Neural cell (in vitro differentiated cells): ENCODE measurements at regions not wholly inside any gene's neighbourhood (a gene's known extent, or its start where the extent isn't known, plus 50 kb on each side); places are given as distances from the start of the nearest gene placed in this dataset.
"Not testable (repeated sequence)": the region's sequence is repeated elsewhere in the genome, so short reads cannot be mapped to it uniquely, and the experiment has no call there.

Source experiments
- H2AFZ ChIP-seq: fragments of 200-600, 300-800 bp; sonication (generic), shearing (Covaris generic); 2 replicates; pipeline ENCODE4 v1.6.0; 2014; ENCODE audit warnings: low read depth, mild to moderate bottlenecking, antibody characterized with exemption, low read length, moderate library complexity
- H3F3A ChIP-seq: fragments of 200-600 bp; shearing (Covaris generic); 2 replicates; pipeline ENCODE4 v1.6.1; 2016; ENCODE audit warnings: mild to moderate bottlenecking, moderate library complexity, mixed read lengths, antibody characterized with exemption, low read length; ENCODE audit not compliant: insufficient read depth, poor library complexity, severe bottlenecking
- H3K27ac ChIP-seq: fragments of 200-600, 300-800 bp; sonication (generic), shearing (Covaris generic); 2 replicates; pipeline ENCODE4 v1.5.1; 2014; ENCODE audit warnings: mild to moderate bottlenecking, low read length, moderate library complexity
- H3K27me3 ChIP-seq: fragments of 300-800, 200-600 bp; sonication (generic), shearing (Covaris generic); 2 replicates; pipeline ENCODE4 v1.6.0; 2014; ENCODE audit warnings: mild to moderate bottlenecking, low read depth, low read length, moderate library complexity; ENCODE audit not compliant: insufficient read depth
- H3K36me3 ChIP-seq: fragments of 300-800, 200-600 bp; sonication (generic), shearing (Covaris generic); 2 replicates; pipeline ENCODE4 v1.5.1; 2014; ENCODE audit warnings: mild to moderate bottlenecking, antibody characterized with exemption, low read length, moderate library complexity; ENCODE audit not compliant: insufficient read depth
- H3K4me2 ChIP-seq: fragments of 300-800, 200-600 bp; sonication (generic), shearing (Covaris generic); 2 replicates; pipeline ENCODE4 v1.6.0; 2014; ENCODE audit warnings: mild to moderate bottlenecking, low read length
- H3K4me3 ChIP-seq: fragments of 300-800, 200-600 bp; sonication (generic), shearing (Covaris generic); 2 replicates; pipeline ENCODE4 v1.5.1; 2014; ENCODE audit warnings: mild to moderate bottlenecking, low read length, moderate library complexity
- H3K79me2 ChIP-seq: fragments of 200-600 bp; shearing (Covaris generic); replicated peaks from 2 replicates; pipeline ENCODE4 v1.6.0; 2014; ENCODE audit warnings: mild to moderate bottlenecking, low read length, moderate library complexity; ENCODE audit not compliant: insufficient read depth
- H3K9ac ChIP-seq: fragments of 300-800, 200-600 bp; sonication (generic), shearing (Covaris generic); 2 replicates; pipeline ENCODE4 v1.6.1; 2016; ENCODE audit warnings: mild to moderate bottlenecking, low read length, mixed read lengths
- H3K9me2 ChIP-seq: fragments of 200-600 bp; shearing (Covaris generic); 2 replicates; pipeline ENCODE4 v1.6.1; 2016; ENCODE audit warnings: mild to moderate bottlenecking, low read length, mixed read lengths; ENCODE audit not compliant: insufficient read depth
- H3K9me3 ChIP-seq: fragments of 200-600, 300-800 bp; sonication (generic), shearing (Covaris generic); 2 replicates; pipeline ENCODE4 v1.6.1; 2016; ENCODE audit warnings: mild to moderate bottlenecking, mixed run types, low read length, moderate library complexity, mixed read lengths
- H4K20me1 ChIP-seq: fragments of 200-600 bp; shearing (Covaris generic); 2 replicates; pipeline ENCODE4 v1.6.1; 2016; ENCODE audit warnings: mild to moderate bottlenecking, mixed run types; ENCODE audit not compliant: insufficient read depth
- CTCF ChIP-seq: fragments of 450-650 bp; IDR thresholded peaks from 2 replicates; pipeline ENCODE4 v1.5.1; 2014; ENCODE audit warnings: antibody characterized with exemption, mild to moderate bottlenecking, moderate library complexity; ENCODE audit not compliant: poor library complexity, severe bottlenecking
- EP300 ChIP-seq: fragments of 450-650 bp; conservative IDR thresholded peaks from 2 replicates; pipeline ENCODE4 v1.6.1; 2014; ENCODE audit warnings: antibody characterized with exemption, mild to moderate bottlenecking, moderate library complexity; ENCODE audit not compliant: poor library complexity, severe bottlenecking
- EZH2 ChIP-seq: fragments of 200-600, 300-800 bp; shearing (Covaris generic), sonication (generic); IDR thresholded peaks from 2 replicates; pipeline ENCODE4 v1.6.1; 2014; ENCODE audit warnings: antibody characterized with exemption, low read length, borderline replicate concordance, mild to moderate bottlenecking; ENCODE audit not compliant: insufficient read depth, poor library complexity, severe bottlenecking
- MXI1 ChIP-seq: fragments of 450-650 bp; conservative IDR thresholded peaks from 2 replicates; pipeline ENCODE4 v1.6.1; 2014; ENCODE audit warnings: antibody characterized with exemption, mild to moderate bottlenecking; ENCODE audit not compliant: poor library complexity, severe bottlenecking
- POLR2AphosphoS5 ChIP-seq: IDR thresholded peaks from 2 replicates; pipeline ENCODE4 v1.6.1; 2012
- RAD21 ChIP-seq: fragments of 450-650 bp; conservative IDR thresholded peaks from 2 replicates; pipeline ENCODE4 v1.6.1; 2014; ENCODE audit warnings: antibody characterized with exemption, mild to moderate bottlenecking, moderate library complexity
- REST ChIP-seq: IDR thresholded peaks from 2 replicates; pipeline ENCODE4 v1.6.1; 2012; ENCODE audit warnings: borderline replicate concordance
- SMC3 ChIP-seq: fragments of 450-650 bp; conservative IDR thresholded peaks from 2 replicates; pipeline ENCODE4 v1.6.1; 2014; ENCODE audit warnings: antibody characterized with exemption, mild to moderate bottlenecking, moderate library complexity; ENCODE audit not compliant: poor library complexity
- TAF1 ChIP-seq: IDR thresholded peaks from 2 replicates; pipeline ENCODE4 v1.6.1; 2012; ENCODE audit warnings: low read depth

GRCh38 chr22:48717076-48717810 is 1110.4 kb downstream of the BRD1 start:
- Histone ChIP-seq H3K9me2 (no peaks in the 10 kb centered on the region), H3K9ac (no peak overlapping the region), H3K27me3 (no peaks in the 10 kb centered on the region), H3K27ac (no peak overlapping the region), H3K79me2 (no peaks in the 10 kb centered on the region), H3K4me3 (no peak overlapping the region), H3K9me3 (no peaks in the 10 kb centered on the region), H3K36me3 (no peaks in the 10 kb centered on the region), H3F3A (no peaks in the 10 kb centered on the region), H2AFZ (no peak overlapping the region), H4K20me1 (no peaks in the 10 kb centered on the region), H3K4me2 (no peak overlapping the region)
- TF ChIP-seq TAF1: no peak
- no peak for TF ChIP-seq REST
- no peak for TF ChIP-seq CTCF
- TF ChIP-seq POLR2AphosphoS5: no peak
- TF ChIP-seq RAD21: no peak
- no peak for TF ChIP-seq SMC3
- no peak for TF ChIP-seq EZH2
- TF ChIP-seq MXI1: no peak
- TF ChIP-seq EP300: no peak

GRCh38 chr22:48716154-48716553 is 1111.5 kb downstream of the BRD1 start:
- not testable (repeated sequence) for H3K79me2 ChIP-seq, H3K36me3 ChIP-seq, H3K9me3 ChIP-seq, H4K20me1 ChIP-seq, H3K27ac ChIP-seq, H3K9me2 ChIP-seq, H3K27me3 ChIP-seq, H3F3A ChIP-seq, H3K4me3 ChIP-seq, H3K9ac ChIP-seq, H3K4me2 ChIP-seq, H2AFZ ChIP-seq

GRCh38 chr22:48715511-48715910 is 1112.2 kb downstream of the BRD1 start:
- Histone ChIP-seq H3F3A (no peaks in the 10 kb centered on the region), H3K9me2 (no peaks in the 10 kb centered on the region), H3K4me3 (no peak overlapping the region), H3K4me2 (no peak overlapping the region), H3K9me3 (no peaks in the 10 kb centered on the region), H3K36me3 (no peaks in the 10 kb centered on the region), H4K20me1 (no peaks in the 10 kb centered on the region), H3K79me2 (no peaks in the 10 kb centered on the region), H3K9ac (no peak overlapping the region), H3K27me3 (no peaks in the 10 kb centered on the region), H3K27ac (no peak overlapping the region), H2AFZ (no peak overlapping the region)
- TF ChIP-seq REST (no peak), TAF1 (no peak), SMC3 (no peak), POLR2AphosphoS5 (no peak), EP300 (no peak), RAD21 (no peak), CTCF (no peak), EZH2 (no peak), MXI1 (no peak)
